Activated T-cell treated with anti-CD3 and anti-CD28 coated beads for 48 hours (primary cell): ENCODE measurements at regions not wholly inside any gene's neighbourhood (a gene's known extent, or its start where the extent isn't known, plus 50 kb on each side); places are given as distances from the start of the nearest gene placed in this dataset.
A peak's percentile ranks its signal among the peaks of the same experiment; 100 is the strongest.
"Not testable (repeated sequence)": the region's sequence is repeated elsewhere in the genome, so short reads cannot be mapped to it uniquely, and the experiment has no call there.

ENCODE experiments used
- DNase-seq: peaks from one replicate; pipeline ENCODE4 v3.0.0-alpha.2; 2020; ENCODE audit warnings: low read depth

DNA sequence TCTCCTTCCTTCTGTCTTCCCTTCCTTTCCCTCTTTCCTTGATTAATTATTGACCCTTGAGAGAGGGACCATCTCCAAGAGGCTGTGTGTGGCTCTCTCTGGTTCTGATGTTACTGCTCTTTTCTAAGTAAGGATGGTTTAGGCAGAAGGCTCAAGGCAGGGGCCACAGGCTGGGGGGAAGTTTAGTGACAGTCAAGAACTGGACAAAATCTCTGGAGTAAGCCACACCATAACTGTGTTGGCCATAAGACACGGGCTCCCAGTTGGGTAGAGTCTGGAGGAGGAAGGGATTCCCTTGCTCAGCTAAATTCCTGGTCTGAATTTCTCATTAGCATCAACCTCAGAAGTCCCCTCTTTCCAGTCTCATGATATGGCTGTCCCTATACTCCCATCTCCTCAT is 74.7 kb downstream of the BUD13 start:
- DNase-seq: no peak

DNA sequence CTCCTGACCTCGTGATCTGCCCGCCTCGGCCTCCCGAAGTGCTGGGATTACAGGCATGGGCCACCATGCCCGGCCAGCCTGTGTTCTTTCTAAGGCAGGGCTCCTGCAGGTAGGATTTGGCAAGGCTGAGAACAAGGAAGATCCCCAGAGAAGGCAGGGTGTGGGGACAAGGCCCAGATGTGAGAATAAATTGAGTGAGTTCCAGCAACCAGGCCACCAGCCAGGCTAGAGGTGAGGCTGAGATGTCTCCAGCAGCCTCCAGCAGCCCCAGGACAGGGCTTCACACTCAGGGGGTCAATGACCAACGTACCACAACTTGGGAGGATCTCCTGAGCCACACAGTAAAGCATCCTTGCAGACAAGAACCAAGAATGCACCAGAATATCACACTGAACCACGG is 75.1 kb downstream of the BUD13 start:
- no peak for DNase-seq

DNA sequence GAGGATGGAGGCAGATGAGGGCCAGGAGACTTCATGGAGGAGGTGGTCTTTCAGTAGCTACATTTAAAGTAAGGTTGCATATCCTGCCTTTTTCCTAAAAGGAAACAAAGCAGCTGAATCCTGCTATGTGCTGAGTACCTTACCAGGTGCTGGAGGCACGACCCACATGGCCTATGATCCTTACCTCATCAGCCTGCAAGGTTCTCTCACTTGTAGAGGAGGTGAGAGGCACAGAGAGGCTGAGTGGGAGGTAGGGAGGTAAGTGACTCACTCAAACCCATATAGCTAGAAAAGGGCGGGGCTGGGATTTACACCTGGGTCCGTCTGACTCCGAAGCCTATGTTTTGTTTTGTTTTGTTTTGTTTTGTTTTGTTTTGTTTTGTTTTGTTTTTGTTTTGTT is 75.8 kb downstream of the BUD13 start:
- DNase-seq: no peak

DNA sequence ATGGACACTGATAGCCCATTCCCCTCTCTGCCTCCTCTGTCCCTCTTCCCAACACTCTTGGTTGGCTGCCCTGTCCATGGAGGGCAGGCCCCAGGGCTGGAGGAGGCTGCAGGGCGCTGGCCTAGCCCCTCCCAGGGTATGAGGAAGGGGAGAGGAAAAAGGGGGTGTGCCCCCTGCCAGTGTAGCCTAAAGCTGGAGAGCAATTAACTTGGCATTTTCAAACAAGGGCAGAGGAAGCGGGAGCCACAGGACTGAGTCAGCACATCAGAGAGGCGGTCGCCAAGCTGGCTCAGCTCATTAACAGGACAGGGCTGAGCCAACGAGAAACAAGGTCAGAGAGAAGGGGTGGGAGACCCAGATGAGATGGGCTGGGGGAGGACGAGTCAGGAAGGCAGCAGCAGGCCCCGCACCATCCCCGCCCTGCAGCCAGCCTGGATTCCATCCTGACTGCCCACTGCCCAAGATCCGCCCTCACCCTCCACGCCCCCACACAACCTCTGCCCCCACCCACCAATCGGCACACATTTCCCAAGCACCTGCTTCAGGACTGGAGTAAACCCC is 76.3 kb downstream of the BUD13 start:
- no peak for DNase-seq

DNA sequence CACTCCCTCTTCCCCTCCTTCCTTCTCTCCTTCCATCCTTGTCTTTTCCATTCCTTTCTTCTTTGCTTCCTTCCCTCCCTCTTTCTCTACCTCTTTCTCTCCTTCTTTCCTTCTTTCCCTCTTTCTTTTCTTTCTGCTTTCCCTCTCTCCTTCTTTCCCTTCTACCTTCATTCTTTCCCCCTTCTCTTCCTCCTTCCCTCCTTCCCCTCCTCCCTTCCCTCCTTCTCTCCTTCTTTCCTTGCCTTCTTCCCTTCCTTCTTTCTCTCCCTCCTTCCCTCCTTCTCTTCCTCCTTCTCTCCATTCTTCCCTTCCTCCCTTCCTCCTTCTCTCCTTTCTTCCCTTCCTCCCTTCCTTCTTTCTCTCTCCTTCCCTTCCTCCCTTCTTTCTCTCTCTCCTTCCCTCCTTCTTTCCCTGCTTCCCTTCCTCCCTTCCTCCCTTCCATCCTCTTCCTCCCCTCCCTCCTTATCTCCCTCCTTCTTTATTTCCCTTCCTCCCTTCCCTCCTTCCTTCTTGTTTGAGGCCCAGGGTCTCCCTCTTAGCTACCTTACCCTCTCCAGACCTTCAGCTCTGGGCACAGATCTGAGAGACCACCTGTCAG is 77.0 kb downstream of the BUD13 start:
- DNase-seq: no peak

DNA sequence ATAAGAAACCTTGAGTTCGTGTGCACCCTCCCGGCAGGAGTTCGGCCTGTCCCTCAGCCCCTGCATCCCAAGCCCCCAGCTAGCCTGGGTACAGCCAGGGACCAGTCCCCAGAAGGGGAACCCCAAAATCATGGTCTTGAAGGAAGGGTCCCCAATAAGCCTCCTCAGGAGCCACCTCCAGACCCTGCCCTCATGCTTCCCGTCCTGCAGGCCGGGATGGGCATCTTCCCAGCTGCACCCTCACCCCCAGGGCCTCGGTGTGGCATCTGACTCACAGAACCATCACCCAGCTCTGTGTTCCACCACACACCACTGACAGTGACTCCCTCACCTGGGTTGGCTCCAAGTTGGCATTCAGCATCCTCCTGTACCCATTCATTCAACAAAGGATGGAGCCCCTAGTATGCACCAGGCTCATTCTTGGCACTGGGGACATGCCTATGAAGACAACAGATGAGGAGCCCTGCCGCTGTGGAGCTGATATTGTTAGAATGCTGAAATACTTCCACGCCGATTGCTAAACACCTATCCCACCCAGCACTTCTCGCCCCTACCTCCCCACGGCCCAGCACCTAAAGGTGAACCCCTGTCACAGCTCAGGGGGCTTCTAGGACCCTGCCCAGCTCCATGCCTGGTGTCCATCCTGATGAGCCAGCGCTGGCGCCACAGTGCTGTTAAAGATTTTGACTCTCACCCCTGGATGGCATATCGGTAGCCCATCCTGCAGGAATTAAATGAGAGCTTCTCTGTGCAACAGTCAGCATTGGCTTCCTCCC is 77.8 kb downstream of the BUD13 start:
- DNase-seq: no peak

DNA sequence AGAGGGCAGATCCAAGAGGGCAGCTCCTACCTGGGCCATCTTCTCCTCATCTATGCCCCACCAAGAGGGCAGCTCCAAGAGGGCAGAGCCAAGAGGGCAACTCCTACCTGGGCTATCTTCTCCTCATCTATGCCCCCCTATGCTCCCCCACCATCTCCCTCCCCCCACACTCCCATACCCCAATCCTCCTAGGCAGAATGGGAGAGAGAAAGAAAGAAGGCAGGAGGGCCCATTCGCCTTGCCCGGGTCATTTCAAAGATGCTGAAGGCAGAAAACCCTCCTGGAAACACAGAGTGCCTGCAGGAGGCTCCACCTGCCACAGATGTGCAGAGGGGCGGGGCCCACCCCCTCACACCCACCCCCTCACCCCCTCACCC is 78.5 kb downstream of the BUD13 start:
- DNase-seq: no peak

DNA sequence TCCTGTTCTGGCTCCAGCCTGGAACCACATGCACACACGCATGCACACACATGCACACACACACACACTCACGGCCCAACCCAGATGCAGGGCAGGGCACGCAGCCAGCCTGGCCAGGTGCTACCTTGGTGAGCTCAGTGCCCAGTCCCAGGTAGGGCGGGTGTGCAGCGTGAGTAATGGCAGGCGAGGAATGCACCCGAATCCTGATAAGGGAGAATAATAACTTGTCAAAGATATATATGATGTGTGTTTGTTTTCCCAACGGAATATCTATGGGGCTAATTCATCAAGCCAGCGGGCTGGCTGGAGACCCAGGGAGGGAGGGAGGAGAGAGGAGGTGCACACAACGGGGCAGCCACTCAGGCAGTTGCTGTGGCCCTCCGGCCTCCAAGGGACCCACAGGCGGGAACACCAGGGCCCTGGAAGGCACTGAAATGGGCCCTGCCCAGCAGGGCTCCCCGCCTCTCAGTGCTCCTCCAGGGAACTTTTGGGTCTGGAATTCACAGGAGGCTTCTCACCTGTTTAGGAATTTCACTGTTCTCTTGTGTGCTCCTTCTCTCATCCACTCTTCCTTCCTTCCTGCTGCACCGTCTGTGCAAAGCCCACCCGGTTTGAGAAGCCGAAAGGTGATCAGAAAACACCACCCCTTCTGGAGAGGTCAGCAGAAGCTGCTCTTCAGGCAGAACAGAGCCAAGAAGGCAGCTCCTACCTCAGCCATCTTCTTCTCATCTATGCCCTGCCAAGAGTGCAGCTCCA is 79.0 kb downstream of the BUD13 start:
- DNase-seq: no peak

DNA sequence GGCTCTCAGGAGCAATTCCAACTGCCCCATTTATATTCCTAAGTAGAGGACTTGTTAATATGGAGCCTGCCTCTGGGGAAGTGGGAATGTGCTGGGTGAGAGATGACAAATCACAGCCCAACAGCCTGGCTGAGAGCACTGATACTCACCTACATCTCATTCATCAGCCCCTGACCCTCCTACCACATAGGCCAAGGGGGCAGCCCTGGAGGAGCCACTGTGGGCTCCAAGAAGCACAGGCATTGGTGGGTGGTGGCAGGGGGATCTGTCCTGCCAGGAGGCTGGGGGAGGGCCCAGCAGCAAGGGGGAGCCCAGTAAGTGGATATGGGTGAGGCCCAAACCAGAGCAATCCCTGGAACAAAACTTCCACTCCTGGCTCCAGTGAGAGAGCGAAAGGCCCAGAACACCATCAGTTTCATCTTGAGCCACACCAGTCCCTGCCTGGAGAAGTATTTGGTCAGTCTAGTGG is 79.7 kb downstream of the BUD13 start:
- no peak for DNase-seq

DNA sequence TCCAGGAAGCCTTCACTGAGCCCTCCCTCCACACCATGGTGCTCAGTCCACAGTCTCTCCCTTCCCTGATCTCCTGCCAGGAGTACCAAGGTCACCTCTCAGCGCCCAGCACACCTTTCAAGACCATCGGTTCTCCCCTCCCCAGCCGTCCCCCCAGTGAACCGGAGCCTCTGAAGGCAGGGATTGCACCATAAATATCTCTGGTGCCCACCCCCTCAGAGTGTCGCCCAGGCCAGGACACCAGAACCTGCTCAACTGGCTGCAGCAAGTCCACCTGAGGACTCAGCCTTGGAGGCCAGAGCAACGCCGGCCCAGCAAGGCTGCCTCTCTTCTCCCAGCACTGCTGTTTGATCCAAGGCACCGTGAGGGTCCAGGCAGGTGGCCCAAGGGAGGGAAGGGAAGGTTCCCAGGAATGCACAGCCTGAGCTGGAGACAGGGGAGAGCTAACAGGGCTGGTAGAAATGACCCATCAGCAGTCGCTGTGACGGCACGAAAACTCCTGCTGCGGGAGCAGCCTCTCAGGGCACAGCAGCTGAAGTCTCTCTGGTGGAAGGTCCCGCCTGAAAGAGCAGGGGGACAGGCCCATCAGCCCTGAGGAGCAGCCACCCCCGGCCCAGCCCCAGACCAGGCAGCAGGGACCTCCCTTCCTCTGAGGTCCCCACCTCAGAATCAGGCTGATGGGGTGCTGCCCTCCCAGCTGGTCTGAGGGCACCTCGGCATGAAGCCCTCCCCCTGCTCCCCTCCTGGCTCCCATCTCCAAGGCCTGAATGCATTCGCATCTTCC is 80.3 kb downstream of the BUD13 start:
- no peak for DNase-seq

DNA sequence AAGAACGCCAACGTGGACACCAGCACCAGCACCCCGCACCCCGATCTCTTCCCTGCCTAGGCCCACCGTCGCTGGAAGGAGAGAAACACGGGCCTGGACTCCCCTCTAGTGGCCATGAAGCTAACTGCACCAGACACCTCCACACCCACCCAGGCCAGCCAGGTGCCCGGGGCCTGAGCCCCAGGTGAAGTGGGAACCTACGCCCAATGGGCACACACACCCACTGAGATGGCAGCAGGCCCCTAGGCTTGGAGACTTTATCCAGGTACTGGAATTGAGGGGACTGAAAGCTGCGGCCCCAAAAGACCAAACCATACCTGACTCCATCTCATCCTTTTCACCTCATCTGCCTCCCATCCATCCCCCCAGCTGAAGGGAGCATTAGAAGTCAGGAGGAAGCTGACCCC is 81.0 kb downstream of the BUD13 start:
- peak; percentile 51 for DNase-seq

DNA sequence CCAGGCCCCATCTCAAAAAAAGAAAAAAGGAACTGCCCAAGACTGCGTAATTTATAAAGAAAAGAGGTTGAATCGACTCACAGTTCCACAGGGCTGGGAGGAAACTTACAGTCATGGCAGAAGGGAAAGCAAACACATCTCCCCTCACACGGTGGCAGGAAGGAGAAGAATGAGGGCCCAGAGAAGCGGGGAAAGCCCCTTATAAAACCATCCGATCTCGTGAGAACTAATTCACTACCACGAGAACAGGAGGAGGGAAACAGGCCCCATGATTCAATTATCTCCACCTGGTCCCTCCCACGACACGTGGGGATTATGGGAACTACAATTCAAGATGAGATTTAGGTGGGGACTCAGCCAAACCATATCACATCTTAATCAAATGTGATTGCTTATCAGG is 82.2 kb downstream of the BUD13 start:
- no peak for DNase-seq

DNA sequence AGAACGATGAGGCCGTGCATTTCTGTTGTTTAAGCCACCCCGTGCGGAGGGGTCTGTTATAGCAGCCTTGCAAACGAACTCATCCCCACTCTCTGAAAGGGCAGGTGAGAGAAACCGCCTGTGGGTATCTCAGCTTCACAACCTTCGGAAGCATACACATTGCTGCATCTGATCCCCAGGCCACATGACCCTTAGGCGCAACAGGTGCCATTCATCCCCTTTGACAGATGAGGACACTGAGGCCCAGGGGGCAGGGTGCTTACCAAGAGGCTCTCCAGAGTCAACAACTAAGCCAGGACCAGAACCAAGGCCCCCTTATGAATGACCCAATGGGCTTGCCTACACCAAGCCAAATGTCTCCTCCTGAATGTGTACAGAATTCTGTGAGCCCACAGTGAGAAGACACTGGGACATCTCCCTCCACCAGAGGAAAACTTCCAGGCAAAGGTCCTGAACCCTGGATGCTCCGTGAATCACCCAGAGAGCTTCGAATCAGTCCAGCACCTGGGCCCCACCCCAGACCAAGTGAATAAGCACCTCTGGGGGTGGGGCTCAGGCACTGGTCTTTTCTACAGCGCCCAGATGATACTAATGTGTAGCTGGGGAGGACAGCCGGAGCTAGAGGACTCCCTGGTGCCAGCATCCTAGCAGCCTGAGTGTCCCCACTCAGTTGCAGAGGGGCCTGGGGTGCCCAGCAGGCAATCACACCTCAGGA is 83.2 kb downstream of the BUD13 start:
- no peak for DNase-seq

DNA sequence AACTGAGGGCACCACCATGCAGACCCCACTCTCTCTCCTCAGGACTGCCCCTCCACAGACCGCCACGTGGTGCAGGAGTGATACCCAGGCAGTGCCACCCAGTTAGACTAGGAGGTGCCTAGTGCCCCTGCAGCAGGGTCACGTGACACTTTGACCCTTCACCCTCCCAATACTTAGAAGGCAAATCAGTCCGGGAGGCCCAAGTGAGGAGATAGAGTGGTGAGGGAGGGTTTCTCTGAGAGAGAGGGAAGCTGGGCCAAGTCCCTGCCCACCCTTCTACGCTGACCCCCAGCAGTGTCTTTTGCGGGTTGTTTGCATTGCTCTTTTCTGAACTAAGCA is 84.6 kb downstream of the BUD13 start:
- DNase-seq: no peak

DNA sequence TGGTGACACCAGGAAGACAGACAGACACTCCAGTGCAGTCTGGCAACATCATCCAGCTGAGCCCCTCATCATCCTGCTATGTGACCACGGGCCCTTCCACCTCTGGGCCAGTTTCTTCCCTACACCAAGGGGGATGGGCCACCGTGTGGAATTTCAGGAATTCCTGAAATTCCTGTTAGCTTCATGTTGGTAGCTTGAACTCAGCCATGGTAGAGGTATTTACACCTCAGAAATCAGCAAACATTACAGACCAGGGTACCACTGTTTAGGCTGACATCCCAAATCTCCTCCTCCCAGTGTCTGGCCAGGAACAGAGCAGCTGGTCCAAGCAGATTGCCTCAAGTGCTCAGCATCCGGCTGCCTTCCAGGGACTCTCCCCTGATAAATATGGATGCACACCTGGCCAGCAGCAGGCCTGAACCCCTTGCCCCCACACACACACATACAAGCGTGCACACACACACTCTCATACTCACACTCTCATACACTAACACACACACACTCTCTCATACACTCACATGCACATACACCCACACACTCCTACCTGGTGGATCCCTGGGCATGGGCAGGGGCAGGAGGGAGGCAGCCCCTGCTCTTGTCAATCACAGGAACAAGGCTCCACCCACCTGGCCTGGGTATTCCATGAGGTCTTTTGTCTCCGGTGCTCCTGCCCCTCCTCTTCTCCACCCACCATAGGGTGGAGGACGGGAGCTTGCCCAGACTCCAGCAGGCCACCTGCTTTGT is 85.2 kb downstream of the BUD13 start:
- no peak for DNase-seq

DNA sequence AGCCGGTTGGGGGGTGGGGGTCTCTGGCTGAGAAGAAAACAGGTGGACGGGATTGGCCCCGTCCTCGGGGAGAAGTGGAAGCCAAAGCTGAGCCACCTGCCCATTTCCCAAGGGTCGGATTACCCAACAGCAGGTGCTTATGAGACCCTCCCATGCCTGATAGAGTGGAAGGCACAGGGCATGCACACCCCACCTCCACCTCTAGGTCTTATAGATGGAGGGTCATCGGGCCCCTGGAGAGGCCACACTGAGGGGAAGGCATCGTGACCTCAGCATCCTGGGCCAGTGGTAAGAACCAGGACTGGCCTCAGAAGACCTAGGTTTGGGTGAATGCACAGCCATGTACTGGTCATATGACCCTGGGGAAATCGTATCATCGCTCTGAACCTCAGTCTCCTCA is 85.9 kb downstream of the BUD13 start:
- no peak for DNase-seq

DNA sequence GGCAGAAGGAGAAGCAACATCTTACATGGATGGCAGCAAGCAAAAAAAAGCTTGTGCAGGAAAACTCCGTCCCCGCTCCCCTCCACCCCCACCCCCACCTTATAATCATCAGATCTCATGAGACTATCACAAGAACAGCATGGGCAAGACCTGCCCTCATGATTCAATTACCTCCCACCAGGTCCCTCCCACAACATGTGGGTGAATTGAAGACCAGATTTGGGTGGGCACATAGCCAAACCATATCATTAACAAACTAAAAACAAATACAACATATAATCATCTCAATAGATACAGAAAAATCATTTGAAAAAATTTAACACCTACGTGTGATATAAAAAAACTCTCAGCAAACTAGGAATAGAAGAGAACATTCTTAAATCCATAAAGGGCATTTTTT is 88.8 kb downstream of the BUD13 start:
- no peak for DNase-seq

DNA sequence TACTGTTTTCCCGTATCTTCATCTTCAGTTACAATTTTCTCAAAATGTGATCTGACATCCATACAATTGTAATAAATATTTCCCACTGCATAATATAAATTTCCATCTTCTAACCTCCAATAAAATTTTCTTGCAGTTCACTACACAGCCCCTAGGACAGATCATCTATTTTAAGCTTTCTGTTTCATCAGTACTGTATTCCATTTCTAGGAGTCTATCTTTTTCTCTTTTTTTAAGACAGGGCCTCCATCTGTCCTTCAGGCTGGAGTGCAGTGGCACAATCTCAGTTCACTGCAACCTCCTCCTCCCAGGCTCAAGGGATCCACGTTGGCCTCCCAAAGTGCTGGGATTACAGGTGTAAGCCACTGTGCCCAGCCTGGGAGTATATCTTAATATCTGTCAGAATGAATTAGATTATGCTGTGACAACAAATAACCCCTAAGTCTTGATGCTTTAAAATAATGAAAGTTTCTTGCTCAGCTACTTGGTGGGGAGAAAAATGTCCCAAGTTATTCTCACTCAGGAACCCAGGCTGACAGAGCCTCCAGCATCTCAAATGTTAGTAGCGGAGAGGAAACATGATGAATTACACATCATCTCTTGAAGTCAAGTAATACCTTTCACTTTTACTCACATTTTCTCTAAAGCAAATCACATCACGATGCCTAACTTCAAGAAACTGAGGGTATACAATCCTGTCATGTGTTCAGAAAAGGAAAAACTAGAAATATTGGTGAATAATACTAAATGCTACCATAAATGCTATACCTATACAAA is 92.2 kb downstream of the BUD13 start:
- no peak for DNase-seq

DNA sequence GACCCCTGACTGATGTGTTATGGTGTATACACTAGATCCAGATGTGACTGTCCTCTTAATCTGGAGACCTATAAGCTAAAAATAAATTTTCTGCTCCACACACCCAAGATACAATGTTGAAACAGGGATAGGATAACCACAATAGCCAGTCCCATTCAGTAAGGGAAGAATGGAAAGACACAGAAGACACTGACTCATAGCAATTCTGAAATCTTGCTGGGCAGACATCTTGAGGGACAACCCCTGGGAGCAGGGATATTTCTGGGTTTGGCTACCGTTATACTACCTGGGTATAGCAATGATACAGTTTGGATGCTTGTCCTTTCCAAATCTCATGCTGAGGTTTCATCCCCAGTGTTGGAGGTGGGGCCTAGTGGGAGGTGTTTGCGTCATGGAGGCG is 93.9 kb downstream of the BUD13 start:
- no peak for DNase-seq

DNA sequence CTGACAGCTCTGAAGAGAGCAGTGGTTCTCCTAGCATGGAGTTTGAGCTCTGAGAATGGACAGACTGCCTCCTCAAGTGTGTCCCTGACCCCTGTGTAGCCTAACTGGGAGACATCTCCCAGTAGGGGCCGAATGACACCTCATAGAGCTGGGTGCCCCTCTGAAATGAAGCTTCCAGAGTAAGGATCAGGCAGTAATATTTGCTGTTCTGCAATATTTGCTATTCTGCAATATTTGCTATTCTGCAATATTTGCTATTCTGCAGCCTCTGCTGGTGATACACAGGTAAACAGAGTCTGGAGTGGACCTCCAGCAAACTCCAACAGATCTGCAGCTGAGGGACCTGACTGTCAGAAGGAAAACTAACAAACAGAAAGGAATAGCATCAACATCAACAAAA is 105.5 kb downstream of the BUD13 start:
- DNase-seq: not testable (repeated sequence)
